ENCODE measurements at regions not wholly inside any gene's neighbourhood (a gene's known extent, or its start where the extent isn't known, plus 50 kb on each side); places are given as distances from the start of the nearest gene placed in this dataset.

DNA sequence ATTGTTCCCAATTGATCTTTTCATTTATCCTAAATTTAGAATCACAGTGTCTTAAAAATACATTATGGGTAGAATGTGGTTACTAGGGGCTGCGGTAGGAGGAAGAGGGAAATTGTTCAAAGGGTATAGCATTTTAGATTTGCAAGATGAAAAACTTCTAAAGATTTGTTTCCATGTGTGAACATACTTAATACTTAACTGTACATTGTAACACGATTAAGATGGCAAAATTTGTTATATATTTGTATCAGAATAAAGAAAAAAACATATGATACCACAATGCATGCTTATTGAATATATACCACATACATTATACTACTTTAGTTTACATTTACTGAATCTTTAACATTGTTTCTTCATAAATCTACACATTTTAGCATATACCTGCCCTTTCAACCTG, 677.3 kb upstream of the PCDH20 start:
- TF ChIP-seq, protein P1, sequence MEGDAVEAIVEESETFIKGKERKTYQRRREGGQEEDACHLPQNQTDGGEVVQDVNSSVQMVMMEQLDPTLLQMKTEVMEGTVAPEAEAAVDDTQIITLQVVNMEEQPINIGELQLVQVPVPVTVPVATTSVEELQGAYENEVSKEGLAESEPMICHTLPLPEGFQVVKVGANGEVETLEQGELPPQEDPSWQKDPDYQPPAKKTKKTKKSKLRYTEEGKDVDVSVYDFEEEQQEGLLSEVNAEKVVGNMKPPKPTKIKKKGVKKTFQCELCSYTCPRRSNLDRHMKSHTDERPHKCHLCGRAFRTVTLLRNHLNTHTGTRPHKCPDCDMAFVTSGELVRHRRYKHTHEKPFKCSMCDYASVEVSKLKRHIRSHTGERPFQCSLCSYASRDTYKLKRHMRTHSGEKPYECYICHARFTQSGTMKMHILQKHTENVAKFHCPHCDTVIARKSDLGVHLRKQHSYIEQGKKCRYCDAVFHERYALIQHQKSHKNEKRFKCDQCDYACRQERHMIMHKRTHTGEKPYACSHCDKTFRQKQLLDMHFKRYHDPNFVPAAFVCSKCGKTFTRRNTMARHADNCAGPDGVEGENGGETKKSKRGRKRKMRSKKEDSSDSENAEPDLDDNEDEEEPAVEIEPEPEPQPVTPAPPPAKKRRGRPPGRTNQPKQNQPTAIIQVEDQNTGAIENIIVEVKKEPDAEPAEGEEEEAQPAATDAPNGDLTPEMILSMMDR (IDR thresholded peaks at IDR 0.05), result no peak
- TF ChIP-seq POLR2A (IDR thresholded peaks at IDR 0.05), result no peak
